AG08396 (cell line): ENCODE measurements at regions not wholly inside any gene's neighbourhood (a gene's known extent, or its start where the extent isn't known, plus 50 kb on each side); places are given as distances from the start of the nearest gene placed in this dataset.

Experiments
- DNase-seq: peaks from one replicate; pipeline ENCODE4 v3.0.0; 2012; ENCODE audit warnings: low spot score, mixed read lengths

DNA sequence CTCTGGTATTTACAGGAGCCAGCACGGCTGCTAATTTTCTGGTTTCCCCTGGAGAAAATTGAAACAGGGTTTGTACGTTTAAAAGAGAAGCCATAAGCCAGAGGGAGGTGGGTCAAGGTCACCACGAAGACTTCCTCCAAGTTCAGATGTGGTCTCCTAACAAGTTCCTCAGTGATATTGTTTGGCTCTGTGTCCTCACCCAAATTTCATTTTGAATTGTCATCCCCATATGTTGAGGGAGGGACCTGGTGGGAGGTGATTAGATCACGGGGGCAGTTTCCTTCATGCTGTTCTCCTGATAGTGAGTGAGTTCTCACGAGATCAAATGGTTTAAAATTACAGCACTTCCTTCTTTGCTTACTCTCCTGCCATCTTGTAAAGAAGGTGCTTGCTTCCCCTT lies 295.4 kb upstream of the DAB1 start:
- no peak for DNase-seq

DNA sequence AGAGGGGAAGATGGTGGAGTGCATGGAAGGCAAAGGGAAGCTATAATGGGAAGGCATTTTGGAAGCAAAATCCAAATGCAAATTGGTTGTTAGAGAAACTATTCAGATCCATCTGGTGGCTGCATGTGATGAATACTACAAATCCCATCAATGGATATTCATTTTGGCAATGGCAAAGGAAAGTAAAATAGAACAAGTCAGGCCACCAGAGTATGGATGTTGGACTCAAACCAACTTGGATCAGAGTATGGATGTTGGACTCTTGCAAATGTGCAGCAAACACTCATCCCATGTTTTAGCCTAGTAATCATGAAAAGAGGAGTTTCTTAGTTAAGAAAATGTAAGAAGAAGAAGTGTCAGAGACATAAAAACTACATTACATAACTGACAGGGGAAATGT lies 289.6 kb upstream of the DAB1 start:
- no peak for DNase-seq

DNA sequence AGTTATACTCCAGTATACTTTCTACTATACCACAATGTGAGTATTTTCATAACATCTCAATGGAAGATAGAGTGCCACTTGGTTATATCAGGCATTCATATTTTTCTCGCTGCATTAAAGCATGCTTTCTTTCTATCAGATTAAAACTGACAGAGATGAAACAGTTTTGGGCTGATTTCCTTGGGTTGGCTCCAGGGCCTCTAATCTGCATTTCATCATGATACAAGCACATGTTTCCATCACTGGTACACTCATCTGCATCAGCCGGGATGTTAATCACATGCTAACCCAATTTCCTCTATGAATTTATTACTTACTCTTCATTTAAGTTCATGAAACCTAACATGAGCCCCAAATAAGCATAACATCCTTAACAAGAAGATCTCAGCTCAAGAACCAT lies 289.0 kb upstream of the DAB1 start:
- DNase-seq, result no peak

DNA sequence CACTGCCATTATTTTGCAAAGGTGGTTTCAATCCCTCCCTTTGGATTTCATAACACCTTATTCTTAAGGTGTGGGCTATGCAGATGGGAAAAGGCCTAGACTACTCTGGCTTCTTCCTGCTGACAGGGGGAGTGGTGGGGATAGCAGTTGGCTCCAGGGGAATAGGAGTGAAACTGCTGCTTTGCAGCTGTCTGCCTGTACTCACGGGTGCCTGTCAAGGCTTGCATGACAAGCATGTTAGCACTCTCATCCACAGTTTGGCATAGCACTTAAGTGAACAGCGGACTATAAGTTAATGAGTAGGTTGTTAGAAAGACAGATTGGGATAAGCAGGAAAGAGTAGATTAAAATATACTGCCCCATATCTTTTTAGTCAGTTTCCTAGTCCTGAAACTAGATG lies 287.5 kb upstream of the DAB1 start:
- no peak for DNase-seq

DNA sequence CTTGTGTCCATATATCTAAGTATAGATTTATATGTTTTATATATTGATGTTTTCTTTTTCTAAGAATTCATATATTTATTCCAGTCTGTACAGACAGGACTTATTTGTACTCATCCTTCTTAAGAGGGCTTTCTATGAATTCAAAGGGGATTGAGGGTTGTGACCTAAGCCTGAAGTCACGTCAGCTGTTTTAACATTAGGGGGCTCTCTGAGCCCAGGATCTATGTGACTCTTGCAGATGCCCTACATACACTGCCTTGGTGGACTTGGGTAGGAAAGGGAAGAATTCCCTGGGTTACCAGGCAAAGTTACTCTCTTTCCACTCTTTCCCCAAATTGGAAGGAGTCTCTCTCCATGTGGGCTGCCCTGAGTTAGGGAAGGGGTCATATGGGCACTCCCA lies 283.8 kb upstream of the DAB1 start:
- DNase-seq, result no peak

DNA sequence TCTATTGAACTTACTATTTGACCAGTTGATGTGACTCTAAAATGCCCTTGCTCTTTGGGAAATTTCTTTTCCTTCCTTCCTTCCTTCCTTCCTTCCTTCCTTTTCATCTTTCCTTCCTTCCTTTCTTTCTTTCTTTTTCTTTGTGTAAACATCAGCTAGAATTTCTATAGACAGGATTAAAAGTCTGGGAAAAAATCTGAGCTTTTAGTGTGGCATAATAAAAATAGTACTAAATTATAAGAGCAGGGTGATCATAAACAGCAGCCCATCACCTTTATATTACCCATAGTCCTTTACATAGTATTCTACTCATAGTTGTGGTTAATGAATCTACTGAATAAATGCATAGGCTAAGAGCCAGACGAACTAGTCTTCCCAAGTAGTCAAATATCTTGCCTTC lies 281.0 kb upstream of the DAB1 start:
- DNase-seq, result no peak

DNA sequence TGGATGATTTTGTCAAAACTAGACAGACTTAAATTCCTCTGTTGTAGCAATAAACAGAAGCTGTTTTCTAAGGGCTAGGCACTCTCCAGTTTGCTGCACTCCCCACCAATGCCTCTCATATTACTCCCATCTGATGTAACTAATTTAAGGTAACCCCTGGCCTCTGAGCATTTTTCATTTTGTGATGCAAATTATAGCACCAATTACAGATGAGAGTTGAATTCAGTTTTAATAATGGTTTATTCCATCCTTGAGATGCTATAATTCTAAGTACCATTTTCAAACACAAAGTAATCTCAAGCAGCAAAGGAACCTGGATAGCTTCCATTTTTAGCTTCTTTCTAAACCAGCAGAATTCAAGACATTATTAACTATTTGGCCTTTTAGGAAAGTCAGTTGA lies 280.4 kb upstream of the DAB1 start:
- no peak for DNase-seq

DNA sequence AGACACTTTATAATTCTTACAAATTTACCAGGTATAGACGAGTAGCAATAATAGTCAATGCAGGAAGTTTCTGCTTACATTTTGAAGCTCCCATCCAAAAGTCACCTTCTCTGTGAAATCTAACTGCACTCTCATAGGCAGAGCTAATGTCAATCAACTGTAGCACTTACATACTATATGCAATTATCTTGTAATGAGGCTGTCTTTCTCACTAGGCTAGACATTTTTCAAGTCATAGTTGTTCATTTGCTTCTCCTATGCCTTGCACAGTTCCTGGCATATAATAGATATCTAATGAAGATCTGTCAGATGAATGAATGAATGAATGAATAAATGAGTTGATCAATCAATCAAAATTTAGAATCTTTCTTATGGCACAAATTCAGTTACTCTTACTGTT lies 273.0 kb upstream of the DAB1 start:
- DNase-seq, result no peak

DNA sequence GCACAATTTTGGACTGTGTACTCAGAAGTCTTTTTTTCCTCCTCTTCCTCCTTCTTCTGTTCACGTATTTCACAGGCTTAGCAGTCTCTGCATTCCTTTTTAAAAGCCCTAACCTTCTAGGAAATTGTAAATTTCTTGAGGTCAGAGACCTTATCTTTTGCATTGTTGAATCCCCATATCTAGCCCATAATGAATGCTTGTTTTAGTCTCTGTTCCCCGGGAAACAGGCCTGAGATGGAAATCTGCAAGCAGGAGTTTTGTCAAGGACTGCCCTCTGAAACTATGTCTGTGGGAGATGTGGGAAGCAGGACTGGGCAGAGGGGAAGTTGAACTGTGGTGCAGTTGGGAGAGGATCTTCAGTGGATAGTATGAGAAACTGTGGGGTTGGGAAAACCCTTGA lies 272.2 kb upstream of the DAB1 start:
- no peak for DNase-seq

DNA sequence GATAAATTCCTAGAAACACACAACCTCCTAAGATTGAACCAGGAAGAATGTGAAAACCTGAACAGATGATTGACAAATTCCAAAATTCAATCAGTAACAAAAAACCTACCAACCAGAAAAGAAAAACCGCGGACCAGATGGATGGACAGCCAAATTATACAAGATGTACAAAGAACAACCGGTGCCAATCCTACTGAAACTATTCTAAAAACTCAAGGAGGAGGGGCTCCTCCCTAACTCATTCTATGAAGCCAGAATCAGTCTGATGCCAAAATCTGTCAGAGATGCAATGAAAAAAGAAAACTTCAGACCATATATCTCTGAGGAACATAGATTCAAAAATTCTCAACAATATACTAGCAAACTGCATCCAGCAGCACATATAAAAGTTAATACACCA lies 262.4 kb upstream of the DAB1 start:
- no peak for DNase-seq

DNA sequence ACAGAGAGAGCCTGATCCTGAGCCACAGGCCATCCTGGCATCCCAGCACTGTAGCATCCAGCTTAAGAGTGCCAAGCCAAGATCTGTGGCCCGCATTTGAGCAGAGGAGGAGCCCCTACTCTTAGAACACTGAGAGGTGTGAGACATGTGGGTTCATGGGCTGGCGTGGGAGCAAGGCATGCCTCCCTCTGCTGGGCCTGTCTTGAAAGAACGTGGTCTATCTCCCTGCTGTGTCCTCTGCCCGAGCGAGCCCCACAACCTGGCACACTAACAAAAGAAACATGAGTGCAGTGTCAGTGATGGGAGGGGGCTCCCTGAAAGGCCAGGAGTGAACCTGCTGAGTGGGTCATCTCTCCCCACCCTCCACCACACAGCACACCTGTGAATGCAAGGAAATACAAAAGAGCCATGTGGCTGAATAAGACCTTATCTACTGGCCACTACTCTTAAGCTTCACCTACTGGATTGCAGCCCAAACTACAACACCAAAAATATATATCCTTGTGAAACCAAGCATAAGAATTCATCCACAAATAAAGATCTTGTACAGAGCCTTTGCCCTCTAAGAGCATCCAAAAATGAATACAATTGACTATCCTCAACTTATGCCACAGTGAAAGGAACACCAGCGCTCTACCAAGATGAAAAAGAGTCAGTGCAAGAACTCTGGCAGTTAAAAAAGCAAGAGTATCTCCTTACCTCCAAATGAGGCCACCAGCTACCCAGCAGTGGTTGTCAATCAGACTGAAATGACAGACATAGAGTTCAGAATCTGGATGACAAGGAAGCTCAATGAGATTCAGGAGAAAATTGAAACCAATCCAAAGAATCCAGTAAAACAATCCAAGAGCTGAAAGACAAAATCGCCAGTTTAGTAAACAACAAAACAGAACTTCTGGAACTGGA lies 259.4 kb upstream of the DAB1 start:
- no peak for DNase-seq

DNA sequence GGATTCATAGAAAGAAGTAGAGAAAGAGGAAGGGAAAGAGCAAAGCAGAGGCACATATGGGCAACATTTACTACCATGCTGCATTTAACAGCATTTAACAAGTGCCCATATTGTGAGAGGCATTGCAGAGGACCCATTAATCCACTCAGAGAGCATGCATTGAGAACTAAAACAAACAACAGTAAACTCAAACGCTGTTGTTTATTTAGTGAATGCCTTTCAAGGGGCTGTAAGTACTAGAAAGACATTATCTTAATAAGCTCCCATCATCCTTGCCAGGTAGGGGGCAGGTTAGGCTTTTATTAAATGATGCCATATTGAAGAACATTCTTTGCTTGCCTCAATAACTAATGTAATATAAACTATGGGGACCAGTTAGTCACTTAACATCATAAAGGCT lies 254.3 kb upstream of the DAB1 start:
- DNase-seq, result no peak

DNA sequence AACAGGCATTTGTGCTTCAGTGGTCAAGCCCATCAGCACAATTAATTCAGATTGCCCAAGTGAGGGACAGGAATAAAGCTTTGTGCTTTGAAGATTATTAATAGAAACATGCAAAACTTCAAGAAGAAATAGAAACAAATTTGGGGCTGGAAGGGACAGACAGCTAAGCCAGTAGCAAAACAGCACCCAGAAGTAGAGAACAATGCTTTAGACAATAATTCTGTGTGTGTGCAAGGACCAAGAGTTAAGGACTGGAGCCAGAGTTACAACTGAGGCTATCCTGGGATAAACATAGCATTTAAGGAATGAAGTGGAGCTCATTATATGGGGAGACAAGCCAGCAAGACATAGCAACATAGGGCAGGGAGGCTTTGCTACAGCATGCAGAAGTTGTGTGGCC lies 251.9 kb upstream of the DAB1 start:
- DNase-seq, result no peak

DNA sequence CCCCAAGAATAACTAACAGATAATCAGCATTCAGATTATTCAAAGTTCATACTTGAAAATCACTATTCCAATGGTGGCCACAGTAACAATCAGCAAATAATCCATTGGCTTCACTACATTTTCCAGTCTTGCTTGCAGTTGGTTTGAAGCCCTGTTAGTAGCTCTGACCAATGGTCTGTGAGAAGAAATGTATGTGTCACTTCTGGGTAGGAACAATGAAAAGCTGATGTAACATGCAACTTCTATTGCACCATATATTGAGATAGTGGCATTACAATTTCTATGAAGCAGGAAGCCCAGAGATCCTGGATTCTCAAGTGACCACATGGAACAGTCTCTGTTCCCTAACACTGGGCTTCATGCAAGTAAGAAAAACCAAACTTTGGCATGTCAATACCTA lies 250.9 kb upstream of the DAB1 start:
- DNase-seq, result no peak

DNA sequence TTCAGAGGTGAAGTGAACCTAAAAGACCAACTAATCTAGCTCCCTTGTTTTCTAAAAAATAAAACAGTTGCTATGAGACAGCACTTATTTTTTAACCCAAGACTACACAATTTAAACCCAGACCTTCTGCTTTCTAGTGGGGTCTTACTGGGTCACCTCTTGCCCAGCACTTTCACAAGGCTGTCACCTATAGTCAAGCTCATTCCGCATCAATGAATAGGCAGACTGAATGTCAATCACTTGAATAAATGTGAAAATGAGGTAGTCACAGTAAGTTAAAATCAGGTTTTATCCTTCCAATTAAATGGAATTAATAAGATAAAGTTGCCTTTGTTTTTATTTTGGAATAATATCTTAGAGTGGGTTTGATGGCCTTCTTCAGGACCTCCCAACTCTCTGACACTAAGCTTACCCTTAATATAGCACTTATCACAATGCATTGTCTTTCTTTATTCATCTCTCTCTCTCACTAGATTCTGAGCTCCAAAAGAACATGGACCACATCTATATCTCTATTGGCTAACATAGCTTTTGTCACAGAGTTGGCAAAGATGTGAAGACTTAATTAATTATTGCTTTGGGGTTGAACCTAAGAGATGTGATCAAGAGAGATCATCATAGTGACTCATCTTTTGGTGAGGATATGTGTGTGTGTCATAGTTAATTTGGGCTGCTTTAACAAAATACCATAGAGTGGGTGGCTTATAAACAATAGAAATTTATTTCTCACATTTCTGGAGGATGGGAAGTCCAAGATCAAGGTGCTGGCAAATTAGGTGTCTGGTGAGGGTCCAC lies 248.7 kb upstream of the DAB1 start:
- no peak for DNase-seq

DNA sequence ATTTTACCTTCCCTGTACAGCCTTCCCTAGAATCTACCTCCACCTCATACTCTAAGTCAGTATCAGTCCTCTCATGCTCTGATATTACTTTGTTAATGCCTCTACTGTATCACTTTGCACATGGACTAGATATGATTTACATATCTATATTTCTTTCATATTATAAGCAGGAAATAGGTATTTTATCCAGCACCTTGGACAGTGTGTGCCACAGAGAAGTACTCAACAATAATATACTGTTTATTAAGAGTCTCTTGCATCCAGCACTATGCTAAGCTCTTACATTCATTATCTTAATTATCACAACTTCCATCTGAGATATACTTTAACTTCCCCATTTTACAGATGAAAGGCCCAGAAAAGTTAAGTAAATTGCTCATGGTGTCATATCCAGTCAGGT lies 247.9 kb upstream of the DAB1 start:
- no peak for DNase-seq

DNA sequence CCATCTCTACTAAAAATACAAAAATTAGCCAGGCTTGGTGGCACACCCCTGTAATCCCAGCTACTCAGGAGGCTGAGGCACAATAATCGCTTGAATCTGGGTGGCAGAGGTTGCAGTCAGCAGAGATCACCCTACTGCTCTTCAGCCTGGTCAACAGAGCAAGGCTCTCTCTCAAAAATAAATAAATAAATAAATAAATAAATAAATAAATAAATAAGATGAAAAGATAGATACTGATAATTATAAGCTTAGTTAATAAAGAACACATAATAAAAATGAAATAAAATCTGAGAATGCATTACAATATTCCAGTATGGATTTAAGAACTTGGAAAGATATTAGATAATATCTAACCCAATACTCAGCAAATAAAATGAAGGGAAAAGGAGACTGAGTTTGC lies 235.9 kb upstream of the DAB1 start:
- DNase-seq, result no peak

DNA sequence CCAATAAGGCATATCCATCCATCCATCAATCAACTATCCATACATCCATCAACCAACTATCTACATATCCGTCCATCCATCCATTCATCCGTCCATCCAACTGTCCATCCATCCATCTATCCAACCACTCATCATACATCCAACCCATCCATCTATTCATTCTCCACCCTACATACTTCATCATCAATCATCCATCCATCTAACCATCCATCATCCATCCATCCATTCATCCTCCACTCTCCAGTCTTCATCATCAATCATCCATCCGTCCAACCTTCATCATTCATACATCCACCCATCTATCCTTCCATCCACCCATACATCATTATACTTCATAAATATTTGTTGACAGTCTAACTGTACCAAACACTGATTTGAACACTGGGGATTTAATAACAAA lies 231.3 kb upstream of the DAB1 start:
- DNase-seq, result no peak

DNA sequence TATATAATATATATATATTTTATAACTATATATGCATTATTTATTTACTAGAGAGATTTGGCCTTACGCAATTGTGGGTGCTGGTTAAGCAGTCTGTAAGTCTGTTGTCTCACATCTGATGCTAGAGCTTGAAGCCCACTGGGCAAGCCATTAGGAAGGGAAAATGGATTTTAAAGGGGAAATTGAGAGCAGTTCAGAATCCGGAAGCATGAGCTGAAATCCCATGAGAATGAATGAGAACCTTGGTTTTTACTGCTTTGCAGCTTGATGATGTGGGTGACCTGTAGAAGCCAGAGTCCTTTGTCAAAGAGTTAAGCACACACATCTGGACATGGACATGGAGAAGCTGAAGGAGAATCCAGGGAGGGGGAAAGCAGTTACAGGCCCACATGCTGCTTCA lies 220.8 kb upstream of the DAB1 start:
- no peak for DNase-seq

DNA sequence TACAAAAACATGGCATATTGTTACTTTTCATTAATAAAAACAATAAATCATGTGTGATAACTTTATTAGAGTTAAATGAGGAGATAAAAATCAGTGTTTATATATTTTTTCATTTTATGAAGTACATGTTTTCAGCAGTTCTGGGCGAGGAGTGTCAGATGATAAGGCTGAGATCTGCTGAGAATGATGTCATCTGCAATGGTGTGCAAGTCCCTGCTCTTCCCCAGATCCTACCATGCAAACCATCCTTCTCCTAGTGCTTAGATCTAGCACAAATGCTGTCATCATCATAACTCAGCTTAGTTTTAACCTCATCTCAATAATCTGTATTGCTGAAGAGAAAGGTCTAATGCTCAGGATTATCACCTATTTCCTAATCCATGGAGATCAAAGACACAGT lies 214.4 kb upstream of the DAB1 start:
- no peak for DNase-seq

DNA sequence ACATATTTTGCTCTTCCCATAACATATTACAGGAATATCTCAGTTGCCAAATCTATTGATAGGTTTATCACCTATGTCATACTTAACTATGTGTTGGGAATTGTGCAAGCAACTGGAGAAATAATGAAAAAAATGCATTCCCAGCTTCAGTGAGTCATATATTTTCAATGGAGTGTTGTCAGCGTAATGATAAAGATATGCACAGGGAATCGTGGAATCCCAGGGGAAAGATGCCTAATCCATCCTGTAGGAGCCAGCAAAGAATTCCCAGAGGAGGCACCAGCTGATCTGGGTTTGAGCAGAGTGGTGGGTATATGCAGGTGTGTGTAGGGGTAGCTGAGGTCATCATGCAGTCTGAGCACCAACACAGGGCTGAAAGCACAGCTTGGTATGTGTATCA lies 213.3 kb upstream of the DAB1 start:
- no peak for DNase-seq

DNA sequence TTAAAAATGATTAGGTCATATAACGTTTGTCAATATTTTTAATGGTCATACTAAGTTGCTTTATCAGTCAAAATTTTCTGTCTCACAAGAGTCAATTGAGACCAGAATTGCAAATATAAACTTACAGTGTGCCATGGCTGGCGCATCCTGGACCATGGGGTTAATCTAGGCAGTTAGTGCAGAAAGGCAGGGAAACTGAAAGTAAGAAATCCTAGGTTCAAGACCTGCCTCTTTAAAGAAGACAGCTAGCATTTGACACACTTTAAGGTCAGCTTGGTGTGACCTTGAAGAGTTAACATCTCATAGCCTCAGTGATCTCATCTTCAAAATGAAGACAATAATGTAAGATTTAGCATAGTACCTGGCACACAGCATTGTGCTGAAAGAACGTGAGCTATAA lies 210.0 kb upstream of the DAB1 start:
- no peak for DNase-seq

DNA sequence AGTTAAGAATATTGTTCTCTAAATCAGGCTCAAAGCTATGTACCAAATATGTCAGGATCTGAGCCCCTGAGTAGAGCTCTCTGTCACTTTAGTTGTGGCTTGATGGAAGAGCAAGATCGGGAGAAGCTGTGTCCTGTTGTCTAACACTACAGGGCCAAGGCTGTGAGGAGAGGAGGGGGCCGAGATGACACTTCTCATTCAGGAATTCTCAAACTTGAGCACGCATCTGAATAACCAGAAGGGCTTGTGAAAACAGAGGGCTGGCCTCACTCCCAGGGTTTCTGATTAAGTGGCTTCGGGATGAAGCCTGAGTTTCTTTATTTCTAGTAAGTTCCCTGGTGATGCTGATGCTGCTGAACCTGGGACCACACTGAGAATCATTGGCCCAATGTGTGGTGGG lies 209.2 kb upstream of the DAB1 start:
- DNase-seq, result no peak

DNA sequence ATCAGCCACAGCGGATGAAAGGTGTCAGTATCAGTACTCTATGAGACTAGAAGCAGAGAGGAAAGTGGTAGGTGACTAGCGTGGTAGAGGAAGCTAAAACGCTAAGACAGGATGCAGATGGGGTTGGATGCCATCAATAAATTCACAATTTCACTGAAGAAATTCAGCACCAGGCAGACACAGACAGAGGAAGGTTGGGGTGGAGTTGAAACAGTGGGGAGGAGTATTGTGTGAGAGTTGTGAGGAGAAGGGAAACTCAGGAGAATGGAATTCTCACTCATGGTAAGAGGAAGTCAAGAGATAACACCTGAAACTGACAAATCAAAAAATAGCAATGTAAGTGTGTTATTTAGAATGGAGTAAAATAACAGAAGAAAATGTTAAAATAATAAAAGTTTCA lies 208.5 kb upstream of the DAB1 start:
- no peak for DNase-seq
